ENCODE measurements at regions not wholly inside any gene's neighbourhood (a gene's known extent, or its start where the extent isn't known, plus 50 kb on each side); places are given as distances from the start of the nearest gene placed in this dataset.

DNA sequence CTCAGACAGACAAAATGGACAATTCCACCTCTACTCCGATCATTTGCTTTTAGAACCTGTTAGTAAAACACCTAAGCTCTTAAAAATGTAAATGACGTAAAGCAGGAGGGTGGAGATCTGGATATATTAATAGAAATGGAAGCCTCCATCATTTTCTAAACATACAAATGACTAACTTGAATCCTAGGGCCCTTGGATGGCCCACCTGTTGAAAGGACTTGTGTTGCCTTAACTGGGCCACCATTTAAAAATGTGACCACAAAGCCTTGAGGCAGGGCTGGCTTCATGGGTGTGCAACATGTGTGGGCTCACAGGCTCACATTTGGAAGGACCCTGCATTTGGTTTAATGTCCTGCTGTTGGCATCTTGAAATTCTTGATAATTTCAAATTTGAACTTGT, 131.5 kb upstream of the PRMT8 start:
- TF ChIP-seq POLR2A (IDR thresholded peaks at IDR 0.05) (no peak), CTCF (IDR thresholded peaks at IDR 0.05) (no peak)

Data from esophagus squamous epithelium (tissue), 4 donors.